ENCODE measurements at regions not wholly inside any gene's neighbourhood (a gene's known extent, or its start where the extent isn't known, plus 50 kb on each side); places are given as distances from the start of the nearest gene placed in this dataset.
A peak's percentile ranks its signal among the peaks of the same experiment; 100 is the strongest.

DNA sequence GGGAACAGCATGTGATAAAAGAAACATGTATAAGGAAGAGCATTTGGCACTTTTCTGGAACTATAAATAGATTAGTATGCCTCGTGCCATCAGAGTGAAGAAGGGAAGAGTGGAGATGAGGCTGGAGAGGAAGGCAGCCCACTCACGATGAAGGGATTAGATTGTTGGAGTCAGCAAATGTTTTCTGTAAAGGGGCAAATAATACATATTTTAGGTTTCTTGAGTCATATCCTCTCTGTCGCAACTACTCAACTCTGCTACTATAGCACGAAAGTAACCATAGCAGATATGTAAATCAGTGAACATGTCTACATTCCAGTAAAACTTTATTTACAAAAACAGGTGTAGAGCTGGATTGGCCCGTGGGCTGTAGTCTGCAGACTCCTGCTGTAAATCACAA lies 147.8 kb downstream of the TENT5C start:
- Histone ChIP-seq H3K36me3 (no peaks in the 10 kb centered on the region), H3K27me3 (no peaks in the 10 kb centered on the region), H3K27ac (no peak overlapping the region), H3K9me3 (no peaks in the 10 kb centered on the region), H3K4me1 (peaks cover 4 to 23% of the 10 kb centered on the region in 2 donors), H3K4me3 (replicated peaks in 1 of 3) (no peak overlapping the region)
- WGBS, 2 donors = 54 to 60% methylated on average over 5 of the region's 5 CpGs
- intact Hi-C loops (cut with DNase I) = loop anchor here (5.0 to 10.0 kb wide), 3 partner anchors 169 to 241 kb away; no protein-coding TSS in a partner anchor
- DNase-seq = no peak
- no peak for TF ChIP-seq POLR2A (IDR thresholded peaks at IDR 0.05)
- TF ChIP-seq, protein P1, sequence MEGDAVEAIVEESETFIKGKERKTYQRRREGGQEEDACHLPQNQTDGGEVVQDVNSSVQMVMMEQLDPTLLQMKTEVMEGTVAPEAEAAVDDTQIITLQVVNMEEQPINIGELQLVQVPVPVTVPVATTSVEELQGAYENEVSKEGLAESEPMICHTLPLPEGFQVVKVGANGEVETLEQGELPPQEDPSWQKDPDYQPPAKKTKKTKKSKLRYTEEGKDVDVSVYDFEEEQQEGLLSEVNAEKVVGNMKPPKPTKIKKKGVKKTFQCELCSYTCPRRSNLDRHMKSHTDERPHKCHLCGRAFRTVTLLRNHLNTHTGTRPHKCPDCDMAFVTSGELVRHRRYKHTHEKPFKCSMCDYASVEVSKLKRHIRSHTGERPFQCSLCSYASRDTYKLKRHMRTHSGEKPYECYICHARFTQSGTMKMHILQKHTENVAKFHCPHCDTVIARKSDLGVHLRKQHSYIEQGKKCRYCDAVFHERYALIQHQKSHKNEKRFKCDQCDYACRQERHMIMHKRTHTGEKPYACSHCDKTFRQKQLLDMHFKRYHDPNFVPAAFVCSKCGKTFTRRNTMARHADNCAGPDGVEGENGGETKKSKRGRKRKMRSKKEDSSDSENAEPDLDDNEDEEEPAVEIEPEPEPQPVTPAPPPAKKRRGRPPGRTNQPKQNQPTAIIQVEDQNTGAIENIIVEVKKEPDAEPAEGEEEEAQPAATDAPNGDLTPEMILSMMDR (IDR thresholded peaks at IDR 0.05) = no peak

- H3K27me3 ChIP-seq = no peaks in the 10 kb centered on the region
- H3K9me3 ChIP-seq = no peaks in the 10 kb centered on the region
- 17 to 18% methylated on average over 9 of the region's 9 CpGs for WGBS, 2 donors
- peak; percentile 70 to 77 for DNase-seq
- no peak for TF ChIP-seq POLR2A (IDR thresholded peaks at IDR 0.05)
- TF ChIP-seq, protein P1 (IDR thresholded peaks at IDR 0.05) = peak; percentile 50 to 88 (median 80)
- H3K4me3 ChIP-seq (replicated peaks in 1 of 3) = no peak overlapping the region
- H3K36me3 ChIP-seq = no peaks in the 10 kb centered on the region
- intact Hi-C loops (cut with DNase I) = loop anchor here (5.0 to 10.0 kb wide), 3 partner anchors 170 to 242 kb away; no protein-coding TSS in a partner anchor
- peaks cover 5 to 23% of the 10 kb centered on the region in 2 donors for H3K4me1 ChIP-seq
- H3K27ac ChIP-seq = no peak overlapping the region
These were observed 148.5 kb downstream of the TENT5C start for GRCh38 chr1:117754061-117754969.

DNA sequence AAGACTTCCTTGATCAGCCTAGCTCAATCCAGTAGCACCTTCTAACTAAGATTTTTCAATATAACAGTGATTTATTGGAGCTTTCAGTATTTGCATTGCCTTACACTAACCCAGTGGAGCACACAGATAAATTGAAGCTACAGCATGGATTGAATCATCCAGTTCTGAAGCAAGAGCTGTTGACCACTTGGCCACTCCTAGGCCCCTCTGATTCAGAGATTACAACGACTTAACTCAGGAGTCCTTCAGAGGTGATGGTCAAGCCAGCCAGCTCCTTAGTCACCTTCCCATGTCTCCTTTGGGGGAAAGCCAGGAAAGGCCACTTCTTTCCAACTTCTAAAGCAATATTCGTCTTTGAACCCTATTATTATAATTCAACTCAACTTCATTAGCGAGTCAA lies 151.8 kb downstream of the TENT5C start:
- 56 to 57% methylated on average over 3 of the region's 3 CpGs for WGBS, 2 donors
- Histone ChIP-seq H3K4me1 (peaks cover 5 to 20% of the 10 kb centered on the region in 2 donors), H3K9me3 (no peaks in the 10 kb centered on the region), H3K4me3 (replicated peaks in 1 of 3) (no peak overlapping the region), H3K27ac (no peak overlapping the region), H3K27me3 (no peaks in the 10 kb centered on the region), H3K36me3 (no peaks in the 10 kb centered on the region)
- no peak for DNase-seq
- TF ChIP-seq, protein P1 (IDR thresholded peaks at IDR 0.05) = no peak
- TF ChIP-seq POLR2A (IDR thresholded peaks at IDR 0.05) = no peak
- intact Hi-C loops (cut with DNase I) = loop anchor here (10.0 kb wide), 1 partner anchor 173 kb away; no protein-coding TSS in a partner anchor

GRCh38 chr1:117758444-117759316 lies 152.8 kb downstream of the TENT5C start:
- Histone ChIP-seq H3K27ac (no peak overlapping the region), H3K4me1 (peaks cover 5 to 13% of the 10 kb centered on the region in 2 donors), H3K9me3 (no peaks in the 10 kb centered on the region), H3K36me3 (no peaks in the 10 kb centered on the region), H3K27me3 (no peaks in the 10 kb centered on the region), H3K4me3 (replicated peaks in 1 of 3) (peak overlapping the region in 1 of 3 donors; percentile 30)
- no peak for TF ChIP-seq POLR2A (IDR thresholded peaks at IDR 0.05)
- TF ChIP-seq, protein P1 (IDR thresholded peaks at IDR 0.05) = peak; percentile 72 to 94 (median 84)
- DNase-seq = peak; percentile 82 to 86
- intact Hi-C loops (cut with DNase I) = loop anchor here (10.0 kb wide), 1 partner anchor 174 kb away; no protein-coding TSS in a partner anchor
- WGBS, 2 donors = 11 to 12% methylated on average over 25 to 26 of the region's 26 CpGs

All from thyroid gland (tissue), 4 donors.